Mesothelial cell of epicardium (in vitro differentiated cells): ENCODE measurements at regions not wholly inside any gene's neighbourhood (a gene's known extent, or its start where the extent isn't known, plus 50 kb on each side); places are given as distances from the start of the nearest gene placed in this dataset.

Experiments
- DNase-seq, 2 experiments: peaks; one replicate each; pipeline ENCODE4 v3.0.0; 2021; ENCODE audit warnings: low spot score in 2 of 2; ENCODE audit not compliant: unreplicated experiment in 2 of 2
- H3K27ac Mint-ChIP-seq: 2 replicates; pipeline ENCODE4 v1.8.0; 2021; ENCODE audit warnings: mixed read lengths
- H3K27me3 Mint-ChIP-seq: 2 replicates; pipeline ENCODE4 v1.8.0; 2021; ENCODE audit warnings: low read depth, mixed read lengths
- H3K36me3 Mint-ChIP-seq: 2 replicates; pipeline ENCODE4 v1.8.0; 2021; ENCODE audit warnings: mixed read lengths
- H3K4me1 Mint-ChIP-seq: 2 replicates; pipeline ENCODE4 v1.8.0; 2021; ENCODE audit warnings: mixed read lengths
- H3K4me3 Mint-ChIP-seq: 2 replicates; pipeline ENCODE4 v1.8.0; 2021; ENCODE audit warnings: mild to moderate bottlenecking, moderate library complexity, mixed read lengths
- H3K9me3 Mint-ChIP-seq: 2 replicates; pipeline ENCODE4 v1.8.0; 2021; ENCODE audit warnings: mixed read lengths
- TF ChIP-seq, protein P1 (sequence below): fragments of 200-600 bp; sonication (generic); IDR thresholded peaks from one replicate; pipeline ENCODE4 v1.5.0; 2021; ENCODE audit warnings: antibody characterized with exemption; ENCODE audit not compliant: unreplicated experiment

DNA sequence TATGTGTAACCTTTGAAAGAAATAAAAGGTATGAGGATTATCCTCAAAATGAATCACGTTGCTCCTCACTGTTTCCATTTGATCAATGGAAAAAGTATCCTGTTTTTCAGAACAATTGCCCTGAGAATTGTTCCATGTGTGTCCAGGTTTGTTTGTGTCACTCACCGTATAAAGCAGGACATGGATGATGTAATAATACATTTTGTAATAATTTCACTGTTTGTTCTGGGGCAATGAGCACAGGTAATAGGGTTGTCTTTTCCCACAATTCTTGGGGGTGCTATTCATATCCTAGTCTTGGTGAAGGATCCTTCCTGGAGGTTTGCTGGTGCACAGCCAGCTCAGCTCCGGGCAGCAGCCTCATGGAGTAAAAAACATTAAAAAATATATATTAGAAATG, 510.8 kb upstream of the MCTP2 start:
- Mint-ChIP-seq H3K4me3 (no peak overlapping the region), H3K36me3 (no peaks in the 10 kb centered on the region)

DNA sequence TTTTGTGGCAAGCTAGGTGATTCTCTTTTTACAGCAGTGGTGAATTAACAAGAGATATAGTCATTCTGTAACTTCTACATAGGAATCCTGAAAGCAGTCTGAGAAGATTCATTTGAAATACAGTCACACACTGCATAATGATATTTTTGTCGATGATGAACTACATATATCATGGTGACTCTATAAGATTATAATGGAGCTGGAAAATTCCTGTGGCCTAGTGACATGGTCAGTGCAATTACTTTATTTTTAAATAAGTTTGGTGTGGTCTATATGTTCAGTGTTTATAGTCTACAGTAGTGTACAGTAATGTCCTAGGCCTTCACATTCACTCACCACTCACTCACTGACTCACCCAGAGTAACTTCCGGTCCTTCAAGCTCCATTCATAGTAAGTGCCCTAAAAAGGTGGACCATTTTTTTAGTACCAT, 511.4 kb upstream of the MCTP2 start:
- no peak for DNase-seq
- Mint-ChIP-seq H3K4me1 (no peaks in the 10 kb centered on the region), H3K4me3 (no peak overlapping the region), H3K27ac (no peak overlapping the region), H3K36me3 (no peaks in the 10 kb centered on the region), H3K9me3 (peaks cover 3% of the 10 kb centered on the region), H3K27me3 (peaks cover 44% of the 10 kb centered on the region)
- TF ChIP-seq, protein P1, sequence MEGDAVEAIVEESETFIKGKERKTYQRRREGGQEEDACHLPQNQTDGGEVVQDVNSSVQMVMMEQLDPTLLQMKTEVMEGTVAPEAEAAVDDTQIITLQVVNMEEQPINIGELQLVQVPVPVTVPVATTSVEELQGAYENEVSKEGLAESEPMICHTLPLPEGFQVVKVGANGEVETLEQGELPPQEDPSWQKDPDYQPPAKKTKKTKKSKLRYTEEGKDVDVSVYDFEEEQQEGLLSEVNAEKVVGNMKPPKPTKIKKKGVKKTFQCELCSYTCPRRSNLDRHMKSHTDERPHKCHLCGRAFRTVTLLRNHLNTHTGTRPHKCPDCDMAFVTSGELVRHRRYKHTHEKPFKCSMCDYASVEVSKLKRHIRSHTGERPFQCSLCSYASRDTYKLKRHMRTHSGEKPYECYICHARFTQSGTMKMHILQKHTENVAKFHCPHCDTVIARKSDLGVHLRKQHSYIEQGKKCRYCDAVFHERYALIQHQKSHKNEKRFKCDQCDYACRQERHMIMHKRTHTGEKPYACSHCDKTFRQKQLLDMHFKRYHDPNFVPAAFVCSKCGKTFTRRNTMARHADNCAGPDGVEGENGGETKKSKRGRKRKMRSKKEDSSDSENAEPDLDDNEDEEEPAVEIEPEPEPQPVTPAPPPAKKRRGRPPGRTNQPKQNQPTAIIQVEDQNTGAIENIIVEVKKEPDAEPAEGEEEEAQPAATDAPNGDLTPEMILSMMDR: no peak

More for the DNA sequence above, 510.8 kb upstream of the MCTP2 start:
- DNase-seq: no peak
- H3K27me3 Mint-ChIP-seq: peaks cover 37% of the 10 kb centered on the region
- no peak overlapping the region for H3K27ac Mint-ChIP-seq
- TF ChIP-seq, protein P1: no peak
- no peaks in the 10 kb centered on the region for H3K4me1 Mint-ChIP-seq
- H3K9me3 Mint-ChIP-seq: peaks cover 3% of the 10 kb centered on the region

DNA sequence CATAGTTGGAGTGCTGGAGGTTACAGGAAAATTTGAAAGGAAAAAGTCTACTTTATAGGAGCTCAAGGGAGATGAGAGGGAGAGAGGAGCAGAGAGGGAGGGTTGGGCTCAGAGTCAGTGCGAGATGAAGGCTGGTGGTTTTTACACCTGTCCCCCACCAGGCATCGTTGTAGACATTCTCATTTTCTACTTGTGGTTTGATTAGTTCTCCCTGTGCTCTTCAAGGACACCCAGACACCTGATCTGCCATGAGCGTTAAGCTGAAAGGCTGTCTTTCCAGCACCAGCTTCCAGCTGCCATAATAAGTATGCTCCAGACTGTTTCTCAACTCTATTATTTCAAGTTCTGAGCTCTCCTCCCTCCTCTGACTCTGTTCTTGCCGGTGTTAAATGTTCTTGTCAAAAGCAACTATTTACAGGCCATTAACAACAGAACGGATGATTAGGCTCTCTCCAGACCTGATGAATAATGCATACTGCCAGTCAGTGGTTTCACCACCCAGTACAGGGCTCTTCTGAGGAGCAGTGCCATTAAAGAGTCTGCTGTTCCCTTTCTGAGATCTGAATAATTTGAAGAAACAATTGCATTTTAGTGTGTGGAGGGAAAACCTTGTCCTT, 514.6 kb upstream of the MCTP2 start:
- H3K4me3 Mint-ChIP-seq: no peak overlapping the region
- H3K27ac Mint-ChIP-seq: no peak overlapping the region
- peaks cover 3% of the 10 kb centered on the region for H3K9me3 Mint-ChIP-seq
- TF ChIP-seq, protein P1: no peak
- H3K4me1 Mint-ChIP-seq: peaks cover 4% of the 10 kb centered on the region
- no peak for DNase-seq
- peaks cover 58% of the 10 kb centered on the region for H3K27me3 Mint-ChIP-seq
- H3K36me3 Mint-ChIP-seq: no peaks in the 10 kb centered on the region

DNA sequence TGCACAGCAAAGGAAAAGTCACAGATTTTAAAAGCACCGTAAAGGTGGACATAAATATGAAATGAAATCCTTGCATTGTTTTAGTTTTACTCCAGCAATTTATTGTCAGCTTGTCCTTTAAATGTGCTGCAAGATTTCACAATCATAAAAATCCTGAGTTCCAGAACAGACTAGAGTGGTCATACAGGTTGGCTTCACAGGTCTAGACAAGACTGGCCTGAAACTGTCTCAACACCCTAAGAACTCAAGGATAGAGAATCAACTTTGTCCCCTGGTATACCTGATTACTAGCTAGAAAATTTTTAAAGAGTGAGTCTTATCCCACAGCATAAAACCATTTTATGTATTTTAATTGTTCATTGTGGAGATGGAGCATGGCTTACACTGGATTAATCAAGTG, 521.7 kb upstream of the MCTP2 start:
- Mint-ChIP-seq H3K27ac (no peak overlapping the region), H3K9me3 (no peaks in the 10 kb centered on the region), H3K36me3 (no peaks in the 10 kb centered on the region), H3K27me3 (peaks cover 46% of the 10 kb centered on the region), H3K4me1 (peaks cover 42% of the 10 kb centered on the region), H3K4me3 (no peak overlapping the region)
- TF ChIP-seq, protein P1: no peak
- no peak for DNase-seq

DNA sequence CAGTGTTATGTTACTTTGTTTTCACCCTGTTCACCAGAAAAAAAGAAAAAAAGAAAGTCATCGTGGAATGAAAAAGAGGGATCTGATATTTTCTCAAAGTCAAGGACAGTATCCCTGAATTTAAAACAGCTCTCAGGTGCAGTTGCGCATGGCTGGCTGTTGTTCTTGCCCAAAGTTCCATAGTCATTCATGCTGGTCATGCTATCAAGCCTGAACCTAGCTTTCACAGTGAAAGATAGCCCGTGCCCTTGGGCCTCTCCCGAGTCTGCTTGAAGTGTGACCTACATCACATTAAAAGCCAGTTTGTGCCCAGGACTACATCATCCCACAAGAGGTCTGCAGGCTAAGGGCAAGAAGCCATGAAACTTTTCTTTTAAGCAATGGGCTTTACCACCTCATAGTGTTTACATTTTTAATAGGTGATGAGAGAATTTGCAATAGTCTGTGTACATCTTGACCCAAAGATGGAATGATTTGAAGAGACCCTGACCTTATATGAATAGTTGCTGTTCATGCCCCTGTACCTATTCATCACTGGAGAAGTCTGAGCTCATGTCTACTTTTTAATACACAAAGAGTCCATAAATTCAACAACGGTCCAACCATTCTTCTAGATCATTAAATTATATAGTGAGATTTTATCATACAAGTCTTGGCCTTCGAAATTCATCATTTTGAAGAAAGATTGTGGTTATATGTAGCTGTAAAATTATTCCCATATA, 522.5 kb upstream of the MCTP2 start:
- Mint-ChIP-seq H3K27ac (no peak overlapping the region), H3K4me3 (no peak overlapping the region), H3K27me3 (peaks cover 45% of the 10 kb centered on the region), H3K36me3 (no peaks in the 10 kb centered on the region), H3K9me3 (no peaks in the 10 kb centered on the region), H3K4me1 (peaks cover 44% of the 10 kb centered on the region)
- TF ChIP-seq, protein P1: no peak
- no peak for DNase-seq
